Upper lobe of left lung (tissue), 4 donors: ENCODE measurements at regions not wholly inside any gene's neighbourhood (a gene's known extent, or its start where the extent isn't known, plus 50 kb on each side); places are given as distances from the start of the nearest gene placed in this dataset.

Experiments used
- EP300 ChIP-seq, 4 donors: sonication (generic); formaldehyde crosslinking; IDR thresholded peaks; one replicate each; pipeline ENCODE4 v1.5.1; 2017; ENCODE audit warnings: antibody characterized with exemption in 4 of 4, control low read depth in 2 of 4
- POLR2A ChIP-seq, 4 donors: fragments of 450-650 bp; IDR thresholded peaks; one replicate each; pipeline ENCODE4 v1.5.1; 2016 to 2017; ENCODE audit warnings: antibody characterized with exemption in 4 of 4, mild to moderate bottlenecking in 2 of 4
- POLR2AphosphoS5 ChIP-seq, 2 donors: sonication (generic); formaldehyde crosslinking; IDR thresholded peaks; one replicate each; pipeline ENCODE4 v1.5.1; 2017; ENCODE audit warnings: antibody characterized with exemption in 2 of 2
- TF ChIP-seq, protein P1 (sequence below), 6 experiments: fragments of 450-650 bp in 4 of 6; fragments of 200-600 bp in 2 of 6; sonication (generic) in 2 of 6; IDR thresholded peaks; one replicate each; pipeline ENCODE4 v1.5.1; 2016 to 2019; ENCODE audit warnings: antibody characterized with exemption in 6 of 6

GRCh38 chr2:120541553-120541932, 194.1 kb upstream of the GLI2 start:
- TF ChIP-seq, protein P1, sequence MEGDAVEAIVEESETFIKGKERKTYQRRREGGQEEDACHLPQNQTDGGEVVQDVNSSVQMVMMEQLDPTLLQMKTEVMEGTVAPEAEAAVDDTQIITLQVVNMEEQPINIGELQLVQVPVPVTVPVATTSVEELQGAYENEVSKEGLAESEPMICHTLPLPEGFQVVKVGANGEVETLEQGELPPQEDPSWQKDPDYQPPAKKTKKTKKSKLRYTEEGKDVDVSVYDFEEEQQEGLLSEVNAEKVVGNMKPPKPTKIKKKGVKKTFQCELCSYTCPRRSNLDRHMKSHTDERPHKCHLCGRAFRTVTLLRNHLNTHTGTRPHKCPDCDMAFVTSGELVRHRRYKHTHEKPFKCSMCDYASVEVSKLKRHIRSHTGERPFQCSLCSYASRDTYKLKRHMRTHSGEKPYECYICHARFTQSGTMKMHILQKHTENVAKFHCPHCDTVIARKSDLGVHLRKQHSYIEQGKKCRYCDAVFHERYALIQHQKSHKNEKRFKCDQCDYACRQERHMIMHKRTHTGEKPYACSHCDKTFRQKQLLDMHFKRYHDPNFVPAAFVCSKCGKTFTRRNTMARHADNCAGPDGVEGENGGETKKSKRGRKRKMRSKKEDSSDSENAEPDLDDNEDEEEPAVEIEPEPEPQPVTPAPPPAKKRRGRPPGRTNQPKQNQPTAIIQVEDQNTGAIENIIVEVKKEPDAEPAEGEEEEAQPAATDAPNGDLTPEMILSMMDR (IDR thresholded peaks at IDR 0.05), result no peak
- TF ChIP-seq POLR2A (IDR thresholded peaks at IDR 0.05), result no peak
- no peak for TF ChIP-seq POLR2AphosphoS5 (IDR thresholded peaks at IDR 0.05)
- TF ChIP-seq EP300 (IDR thresholded peaks at IDR 0.05), result no peak
